ENCODE measurements at regions not wholly inside any gene's neighbourhood (a gene's known extent, or its start where the extent isn't known, plus 50 kb on each side); places are given as distances from the start of the nearest gene placed in this dataset.

DNA sequence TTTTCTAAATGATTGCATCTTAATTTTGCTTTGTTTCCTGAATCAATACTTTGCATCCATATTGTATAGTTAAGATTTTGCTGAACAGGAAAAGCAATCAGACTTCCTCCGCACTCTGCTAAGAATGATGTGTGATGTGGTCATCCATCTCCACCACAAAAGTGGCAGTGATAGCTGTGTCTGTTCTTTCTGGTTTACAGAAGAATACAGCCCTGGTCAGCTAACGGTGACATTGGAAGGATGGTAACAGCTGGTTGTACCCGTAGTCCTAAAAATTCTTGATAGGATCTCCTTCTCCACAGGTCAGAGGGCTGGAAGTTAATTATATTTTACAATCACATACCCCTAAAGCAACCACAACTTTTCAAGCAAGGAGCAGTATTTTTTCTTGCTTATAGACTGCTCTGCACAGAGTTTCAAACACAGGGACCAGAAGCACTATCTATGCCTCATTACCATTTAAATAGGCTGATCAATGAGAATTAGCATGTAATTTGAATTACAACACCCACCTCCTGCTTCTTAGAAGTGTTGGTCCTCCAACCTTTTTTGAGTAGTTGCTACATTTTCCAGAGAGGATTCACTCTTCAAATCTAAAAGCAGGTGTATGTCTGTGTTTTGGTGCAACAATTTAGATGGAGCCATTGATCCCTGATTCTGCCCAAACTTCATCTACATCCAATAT is 1191.9 kb upstream of the NUDT12 start:
- TF ChIP-seq, protein P1, sequence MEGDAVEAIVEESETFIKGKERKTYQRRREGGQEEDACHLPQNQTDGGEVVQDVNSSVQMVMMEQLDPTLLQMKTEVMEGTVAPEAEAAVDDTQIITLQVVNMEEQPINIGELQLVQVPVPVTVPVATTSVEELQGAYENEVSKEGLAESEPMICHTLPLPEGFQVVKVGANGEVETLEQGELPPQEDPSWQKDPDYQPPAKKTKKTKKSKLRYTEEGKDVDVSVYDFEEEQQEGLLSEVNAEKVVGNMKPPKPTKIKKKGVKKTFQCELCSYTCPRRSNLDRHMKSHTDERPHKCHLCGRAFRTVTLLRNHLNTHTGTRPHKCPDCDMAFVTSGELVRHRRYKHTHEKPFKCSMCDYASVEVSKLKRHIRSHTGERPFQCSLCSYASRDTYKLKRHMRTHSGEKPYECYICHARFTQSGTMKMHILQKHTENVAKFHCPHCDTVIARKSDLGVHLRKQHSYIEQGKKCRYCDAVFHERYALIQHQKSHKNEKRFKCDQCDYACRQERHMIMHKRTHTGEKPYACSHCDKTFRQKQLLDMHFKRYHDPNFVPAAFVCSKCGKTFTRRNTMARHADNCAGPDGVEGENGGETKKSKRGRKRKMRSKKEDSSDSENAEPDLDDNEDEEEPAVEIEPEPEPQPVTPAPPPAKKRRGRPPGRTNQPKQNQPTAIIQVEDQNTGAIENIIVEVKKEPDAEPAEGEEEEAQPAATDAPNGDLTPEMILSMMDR (IDR thresholded peaks at IDR 0.05; ENCODE audit: low read length), result no peak
- no peak for TF ChIP-seq EZH2 (IDR thresholded peaks at IDR 0.05; ENCODE audit: borderline replicate concordance, low read length)
